Mesenchymal stem cell (in vitro differentiated cells and primary cell): ENCODE measurements at regions not wholly inside any gene's neighbourhood (a gene's known extent, or its start where the extent isn't known, plus 50 kb on each side); places are given as distances from the start of the nearest gene placed in this dataset.

Source experiments
- DNase-seq: peaks from one replicate; pipeline ENCODE4 v3.0.0-alpha.2; 2013
- H2AFZ ChIP-seq: one replicate; pipeline ENCODE4 v1.6.1; 2013; ENCODE audit warnings: low read depth, mild to moderate bottlenecking, control low read depth, inconsistent platforms, low read length, moderate library complexity
- H2AK5ac ChIP-seq: 2 replicates; pipeline ENCODE4 v1.6.1; 2013; ENCODE audit warnings: low read length, moderate library complexity, mild to moderate bottlenecking, inconsistent platforms; ENCODE audit not compliant: severe bottlenecking
- H2BK120ac ChIP-seq: one replicate; pipeline ENCODE4 v1.6.1; 2013; ENCODE audit warnings: low read depth, mild to moderate bottlenecking, inconsistent platforms, low read length, moderate library complexity
- H2BK12ac ChIP-seq, 2 experiments: one replicate each; pipeline ENCODE4 v1.6.1; 2013; ENCODE audit warnings: inconsistent platforms in 2 of 2, low read length in 2 of 2, mild to moderate bottlenecking in 2 of 2, moderate library complexity in 2 of 2, control low read depth in 1 of 2
- H2BK15ac ChIP-seq: one replicate; pipeline ENCODE4 v1.6.1; 2013; ENCODE audit warnings: mild to moderate bottlenecking, low read depth, inconsistent platforms; ENCODE audit not compliant: poor library complexity, severe bottlenecking
- H2BK5ac ChIP-seq: 2 replicates; pipeline ENCODE4 v1.6.1; 2013; ENCODE audit warnings: low read depth, mild to moderate bottlenecking, low read length, control low read depth, inconsistent platforms; ENCODE audit not compliant: poor library complexity, severe bottlenecking
- H3K14ac ChIP-seq, 2 experiments: one replicate each; pipeline ENCODE4 v1.6.1; 2013; ENCODE audit warnings: inconsistent platforms in 2 of 2, low read length in 2 of 2, control low read depth in 1 of 2, mild to moderate bottlenecking in 1 of 2, moderate library complexity in 1 of 2
- H3K18ac ChIP-seq, 2 experiments: one replicate each; pipeline ENCODE4 v1.6.1; 2013; ENCODE audit warnings: inconsistent platforms in 2 of 2, low read length in 2 of 2, control low read depth in 1 of 2, low read depth in 1 of 2, mild to moderate bottlenecking in 1 of 2
- H3K23ac ChIP-seq, 2 experiments: one replicate each; pipeline ENCODE4 v1.6.1; 2013; ENCODE audit warnings: inconsistent platforms in 2 of 2, low read length in 2 of 2, mild to moderate bottlenecking in 2 of 2, moderate library complexity in 2 of 2, control low read depth in 1 of 2
- H3K27ac ChIP-seq: 2 replicates; pipeline ENCODE4 v1.5.1; 2013; ENCODE audit warnings: mild to moderate bottlenecking, moderate library complexity, low read length, control low read depth, inconsistent platforms; ENCODE audit not compliant: poor library complexity, severe bottlenecking
- H3K27me3 ChIP-seq, 2 experiments: 2 replicates each; pipeline versions ENCODE4 v1.6.1 to v1.7.0; 2013; ENCODE audit warnings: low read length in 2 of 2, mild to moderate bottlenecking in 2 of 2, moderate library complexity in 2 of 2, control low read depth in 1 of 2, inconsistent platforms in 1 of 2; ENCODE audit not compliant: control insufficient read depth in 1 of 2, insufficient read depth in 1 of 2
- H3K36me3 ChIP-seq, 2 experiments: 2 replicates each; pipeline versions ENCODE4 v1.6.1 to v1.7.0; 2013; ENCODE audit warnings: low read length in 2 of 2, control low read depth in 1 of 2, inconsistent platforms in 1 of 2, low read depth in 1 of 2, mild to moderate bottlenecking in 1 of 2; ENCODE audit not compliant: insufficient read depth in 2 of 2, control insufficient read depth in 1 of 2
- H3K4ac ChIP-seq, 2 experiments: one replicate each; pipeline ENCODE4 v1.6.1; 2013; ENCODE audit warnings: inconsistent platforms in 2 of 2, low read length in 2 of 2, mild to moderate bottlenecking in 2 of 2, moderate library complexity in 2 of 2, control low read depth in 1 of 2, low read depth in 1 of 2
- H3K4me1 ChIP-seq: 2 replicates; pipeline ENCODE4 v1.6.1; 2013; ENCODE audit warnings: low read depth, low read length, control low read depth; ENCODE audit not compliant: control insufficient read depth, insufficient read depth
- H3K4me2 ChIP-seq: 2 replicates; pipeline ENCODE4 v1.6.1; 2013; ENCODE audit warnings: low read length, mild to moderate bottlenecking, inconsistent platforms; ENCODE audit not compliant: poor library complexity, severe bottlenecking
- H3K4me3 ChIP-seq, 2 experiments: 2 replicates each; pipeline versions ENCODE4 v1.5.1 to v1.7.0; 2013; ENCODE audit warnings: low read length in 2 of 2, mild to moderate bottlenecking in 2 of 2, control low read depth in 1 of 2, low read depth in 1 of 2; ENCODE audit not compliant: insufficient read depth in 1 of 2
- H3K79me1 ChIP-seq: replicated peaks from 2 replicates; pipeline ENCODE4 v1.6.1; 2013; ENCODE audit warnings: mild to moderate bottlenecking, control low read depth, low read length, inconsistent platforms; ENCODE audit not compliant: poor library complexity, severe bottlenecking
- H3K9ac ChIP-seq: 2 replicates; pipeline ENCODE4 v1.7.0; 2013; ENCODE audit warnings: mild to moderate bottlenecking, low read length, moderate library complexity
- H3K9me3 ChIP-seq: 2 replicates; pipeline ENCODE4 v1.7.0; 2013; ENCODE audit warnings: mild to moderate bottlenecking, low read length; ENCODE audit not compliant: control insufficient read depth
- H4K8ac ChIP-seq: one replicate; pipeline ENCODE4 v1.6.1; 2013; ENCODE audit warnings: inconsistent platforms, mild to moderate bottlenecking, low read length, moderate library complexity
- H4K91ac ChIP-seq: one replicate; pipeline ENCODE4 v1.6.1; 2013; ENCODE audit warnings: mild to moderate bottlenecking, low read length, inconsistent platforms
- WGBS: methylation state at CpG from one replicate; pipeline ENCODE4 v1.1.7; 2013; ENCODE audit warnings: mixed read lengths; 5-methylcytosine and 5-hydroxymethylcytosine counted together

DNA sequence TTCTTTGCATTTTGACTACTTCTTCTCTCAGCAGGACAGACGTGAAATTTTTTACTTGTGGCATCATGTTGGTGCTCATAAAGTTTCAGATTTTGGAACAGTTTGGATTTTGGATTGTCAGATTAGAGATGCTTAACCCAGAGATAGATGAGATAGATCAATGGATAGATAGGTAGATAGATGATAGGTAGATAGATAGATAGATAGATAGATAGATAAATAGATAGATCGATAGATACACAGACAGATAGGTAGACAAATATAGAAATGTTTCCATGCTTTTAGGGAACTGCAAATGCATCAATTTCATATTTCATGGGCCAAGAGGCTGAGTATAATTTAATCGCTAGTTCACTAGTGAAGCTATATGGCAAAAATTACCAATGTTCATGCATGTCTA lies 981.5 kb upstream of the ADGRB3 start:
- H3K79me1 ChIP-seq, result no peaks in the 10 kb centered on the region
- 99% methylated on average over 3 of the region's 3 CpGs for whole genome bisulfite sequencing
- no peaks in the 10 kb centered on the region for H3K4me1 ChIP-seq

DNA sequence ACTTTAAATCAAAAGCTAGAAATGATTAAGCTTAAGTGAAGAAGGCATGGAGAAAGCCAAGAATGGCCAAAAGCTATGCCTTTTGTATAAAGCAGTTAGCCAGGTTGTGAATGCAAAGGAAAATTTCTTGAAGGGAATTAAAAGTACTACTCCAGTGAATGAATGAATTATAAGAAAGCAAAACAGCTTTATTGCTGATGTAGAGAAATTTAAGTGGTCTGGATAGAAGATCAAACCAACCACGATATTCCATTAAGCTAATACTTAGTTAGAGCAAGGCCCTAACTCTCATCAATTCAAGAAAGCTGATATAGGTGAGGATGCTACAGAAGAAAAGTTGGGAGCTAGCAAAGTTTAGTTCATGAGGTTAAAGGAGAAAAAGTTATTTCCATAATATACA lies 988.5 kb upstream of the ADGRB3 start:
- no peak overlapping the region for H3K9ac ChIP-seq
- peaks cover 2% of the 10 kb centered on the region for H3K9me3 ChIP-seq
- no peak for DNase-seq
- no peak overlapping the region for H3K14ac ChIP-seq
- H2BK15ac ChIP-seq, result no peak overlapping the region
- H3K27ac ChIP-seq, result no peak overlapping the region
- H3K4ac ChIP-seq, result no peak overlapping the region
- H3K36me3 ChIP-seq, result no peaks in the 10 kb centered on the region
- H3K4me2 ChIP-seq, result no peak overlapping the region
- H3K79me1 ChIP-seq, result no peaks in the 10 kb centered on the region
- H3K23ac ChIP-seq, result no peak overlapping the region
- H2BK120ac ChIP-seq, result no peak overlapping the region
- no peak overlapping the region for H4K8ac ChIP-seq
- no peak overlapping the region for H2AFZ ChIP-seq
- H3K18ac ChIP-seq, result no peak overlapping the region
- no CpG with 5 or more reads among the region's 1 CpG for WGBS
- no peaks in the 10 kb centered on the region for H3K27me3 ChIP-seq
- no peak overlapping the region for H4K91ac ChIP-seq
- H2BK5ac ChIP-seq, result no peak overlapping the region
- H3K4me3 ChIP-seq, result no peak overlapping the region
- no peaks in the 10 kb centered on the region for H3K4me1 ChIP-seq
- no peak overlapping the region for H2BK12ac ChIP-seq
- no peak overlapping the region for H2AK5ac ChIP-seq

More for the DNA sequence above, 981.5 kb upstream of the ADGRB3 start:
- no peak for DNase-seq
- Histone ChIP-seq H3K27me3 (no peaks in the 10 kb centered on the region), H2AK5ac (no peak overlapping the region), H3K4me2 (no peak overlapping the region), H3K23ac (no peak overlapping the region), H3K18ac (no peak overlapping the region), H2BK120ac (no peak overlapping the region), H3K9ac (no peak overlapping the region), H3K27ac (no peak overlapping the region), H3K4ac (no peak overlapping the region), H2BK12ac (no peak overlapping the region), H2BK5ac (no peak overlapping the region), H2BK15ac (no peak overlapping the region), H3K9me3 (no peaks in the 10 kb centered on the region), H2AFZ (no peak overlapping the region), H4K8ac (no peak overlapping the region), H3K4me3 (no peak overlapping the region), H4K91ac (no peak overlapping the region), H3K36me3 (no peaks in the 10 kb centered on the region), H3K14ac (no peak overlapping the region)

DNA sequence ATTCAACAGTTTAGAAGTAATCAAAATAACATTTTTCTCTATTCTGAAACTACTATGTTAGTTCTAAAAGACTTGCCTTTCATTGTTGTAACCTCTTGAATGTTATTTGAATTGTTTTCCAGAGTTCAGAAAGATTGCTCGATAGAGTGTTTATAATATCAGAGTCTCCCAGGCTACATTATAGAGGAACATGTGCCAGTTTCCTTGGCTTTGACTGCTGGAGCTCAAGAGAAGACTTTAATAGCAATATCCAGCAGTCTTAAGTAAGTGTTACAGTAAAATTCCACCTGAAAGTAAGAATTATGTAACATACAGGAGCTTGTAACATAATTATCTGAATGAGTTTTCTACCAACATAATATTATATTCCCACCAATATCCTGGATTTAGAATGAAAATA lies 991.8 kb upstream of the ADGRB3 start:
- WGBS, result 85% methylated on average over 1 of the region's 1 CpG
- H3K4me1 ChIP-seq, result no peaks in the 10 kb centered on the region

DNA sequence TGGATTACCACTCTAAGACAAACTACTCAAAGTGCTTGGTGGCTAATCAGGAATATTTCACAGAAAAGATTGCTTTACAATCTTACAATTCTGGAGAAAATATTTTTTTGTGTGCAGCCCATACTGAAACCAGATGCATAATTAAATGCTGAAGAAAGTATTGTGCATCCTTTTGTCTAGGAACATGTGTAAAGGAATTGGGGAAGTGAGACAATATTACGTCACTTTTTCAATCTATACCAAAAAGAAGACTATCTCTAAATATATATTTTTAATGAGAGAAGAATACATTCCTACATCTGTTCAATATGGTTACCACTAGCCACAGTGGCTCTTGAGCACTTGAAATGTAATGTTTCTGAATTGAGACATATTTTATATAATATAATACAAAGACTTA lies 992.5 kb upstream of the ADGRB3 start:
- H3K36me3 ChIP-seq, result no peaks in the 10 kb centered on the region
- H2BK15ac ChIP-seq, result no peak overlapping the region
- H3K4me1 ChIP-seq, result no peaks in the 10 kb centered on the region
- H3K27me3 ChIP-seq, result no peaks in the 10 kb centered on the region
- H4K91ac ChIP-seq, result no peak overlapping the region
- H3K9ac ChIP-seq, result no peak overlapping the region
- no peak overlapping the region for H3K14ac ChIP-seq
- H3K23ac ChIP-seq, result no peak overlapping the region
- no peak overlapping the region for H3K4me3 ChIP-seq
- H3K9me3 ChIP-seq, result peaks cover 2% of the 10 kb centered on the region
- no peaks in the 10 kb centered on the region for H3K79me1 ChIP-seq
- H4K8ac ChIP-seq, result no peak overlapping the region
- no peak overlapping the region for H3K18ac ChIP-seq
- no peak overlapping the region for H3K4ac ChIP-seq
- H3K27ac ChIP-seq, result no peak overlapping the region
- H2AK5ac ChIP-seq, result no peak overlapping the region
- H2BK5ac ChIP-seq, result no peak overlapping the region
- H2BK120ac ChIP-seq, result no peak overlapping the region
- no CpG with 5 or more reads among the region's 1 CpG for WGBS
- no peak overlapping the region for H3K4me2 ChIP-seq
- H2BK12ac ChIP-seq, result no peak overlapping the region
- H2AFZ ChIP-seq, result no peak overlapping the region
- no peak for DNase-seq

More for the DNA sequence above, 991.8 kb upstream of the ADGRB3 start:
- no peak overlapping the region for H3K4ac ChIP-seq
- H3K4me2 ChIP-seq, result no peak overlapping the region
- H3K9ac ChIP-seq, result no peak overlapping the region
- peaks cover 2% of the 10 kb centered on the region for H3K9me3 ChIP-seq
- no peak overlapping the region for H2BK5ac ChIP-seq
- H3K27me3 ChIP-seq, result no peaks in the 10 kb centered on the region
- no peak overlapping the region for H4K8ac ChIP-seq
- H2BK12ac ChIP-seq, result no peak overlapping the region
- no peak overlapping the region for H2AK5ac ChIP-seq
- H3K27ac ChIP-seq, result no peak overlapping the region
- H3K79me1 ChIP-seq, result no peaks in the 10 kb centered on the region
- H3K36me3 ChIP-seq, result no peaks in the 10 kb centered on the region
- H2AFZ ChIP-seq, result no peak overlapping the region
- DNase-seq, result no peak
- H3K4me3 ChIP-seq, result no peak overlapping the region
- H4K91ac ChIP-seq, result no peak overlapping the region
- H3K14ac ChIP-seq, result no peak overlapping the region
- no peak overlapping the region for H2BK120ac ChIP-seq
- H2BK15ac ChIP-seq, result no peak overlapping the region
- H3K23ac ChIP-seq, result no peak overlapping the region
- H3K18ac ChIP-seq, result no peak overlapping the region
